Neural cell (in vitro differentiated cells): ENCODE measurements at regions not wholly inside any gene's neighbourhood (a gene's known extent, or its start where the extent isn't known, plus 50 kb on each side); places are given as distances from the start of the nearest gene placed in this dataset.

Experiments used
- H2AFZ ChIP-seq: fragments of 200-600, 300-800 bp; sonication (generic), shearing (Covaris generic); 2 replicates; pipeline ENCODE4 v1.6.0; 2014; ENCODE audit warnings: low read depth, mild to moderate bottlenecking, antibody characterized with exemption, low read length, moderate library complexity
- H3F3A ChIP-seq: fragments of 200-600 bp; shearing (Covaris generic); 2 replicates; pipeline ENCODE4 v1.6.1; 2016; ENCODE audit warnings: mild to moderate bottlenecking, moderate library complexity, mixed read lengths, antibody characterized with exemption, low read length; ENCODE audit not compliant: insufficient read depth, poor library complexity, severe bottlenecking
- H3K27ac ChIP-seq: fragments of 200-600, 300-800 bp; sonication (generic), shearing (Covaris generic); 2 replicates; pipeline ENCODE4 v1.5.1; 2014; ENCODE audit warnings: mild to moderate bottlenecking, low read length, moderate library complexity
- H3K27me3 ChIP-seq: fragments of 300-800, 200-600 bp; sonication (generic), shearing (Covaris generic); 2 replicates; pipeline ENCODE4 v1.6.0; 2014; ENCODE audit warnings: mild to moderate bottlenecking, low read depth, low read length, moderate library complexity; ENCODE audit not compliant: insufficient read depth
- H3K36me3 ChIP-seq: fragments of 300-800, 200-600 bp; sonication (generic), shearing (Covaris generic); 2 replicates; pipeline ENCODE4 v1.5.1; 2014; ENCODE audit warnings: mild to moderate bottlenecking, antibody characterized with exemption, low read length, moderate library complexity; ENCODE audit not compliant: insufficient read depth
- H3K4me2 ChIP-seq: fragments of 300-800, 200-600 bp; sonication (generic), shearing (Covaris generic); 2 replicates; pipeline ENCODE4 v1.6.0; 2014; ENCODE audit warnings: mild to moderate bottlenecking, low read length
- H3K4me3 ChIP-seq: fragments of 300-800, 200-600 bp; sonication (generic), shearing (Covaris generic); 2 replicates; pipeline ENCODE4 v1.5.1; 2014; ENCODE audit warnings: mild to moderate bottlenecking, low read length, moderate library complexity
- H3K79me2 ChIP-seq: fragments of 200-600 bp; shearing (Covaris generic); replicated peaks from 2 replicates; pipeline ENCODE4 v1.6.0; 2014; ENCODE audit warnings: mild to moderate bottlenecking, low read length, moderate library complexity; ENCODE audit not compliant: insufficient read depth
- H3K9ac ChIP-seq: fragments of 300-800, 200-600 bp; sonication (generic), shearing (Covaris generic); 2 replicates; pipeline ENCODE4 v1.6.1; 2016; ENCODE audit warnings: mild to moderate bottlenecking, low read length, mixed read lengths
- H3K9me2 ChIP-seq: fragments of 200-600 bp; shearing (Covaris generic); 2 replicates; pipeline ENCODE4 v1.6.1; 2016; ENCODE audit warnings: mild to moderate bottlenecking, low read length, mixed read lengths; ENCODE audit not compliant: insufficient read depth
- H3K9me3 ChIP-seq: fragments of 200-600, 300-800 bp; sonication (generic), shearing (Covaris generic); 2 replicates; pipeline ENCODE4 v1.6.1; 2016; ENCODE audit warnings: mild to moderate bottlenecking, mixed run types, low read length, moderate library complexity, mixed read lengths
- H4K20me1 ChIP-seq: fragments of 200-600 bp; shearing (Covaris generic); 2 replicates; pipeline ENCODE4 v1.6.1; 2016; ENCODE audit warnings: mild to moderate bottlenecking, mixed run types; ENCODE audit not compliant: insufficient read depth
- CTCF ChIP-seq: fragments of 450-650 bp; IDR thresholded peaks from 2 replicates; pipeline ENCODE4 v1.5.1; 2014; ENCODE audit warnings: antibody characterized with exemption, mild to moderate bottlenecking, moderate library complexity; ENCODE audit not compliant: poor library complexity, severe bottlenecking
- EP300 ChIP-seq: fragments of 450-650 bp; conservative IDR thresholded peaks from 2 replicates; pipeline ENCODE4 v1.6.1; 2014; ENCODE audit warnings: antibody characterized with exemption, mild to moderate bottlenecking, moderate library complexity; ENCODE audit not compliant: poor library complexity, severe bottlenecking
- EZH2 ChIP-seq: fragments of 200-600, 300-800 bp; shearing (Covaris generic), sonication (generic); IDR thresholded peaks from 2 replicates; pipeline ENCODE4 v1.6.1; 2014; ENCODE audit warnings: antibody characterized with exemption, low read length, borderline replicate concordance, mild to moderate bottlenecking; ENCODE audit not compliant: insufficient read depth, poor library complexity, severe bottlenecking
- MXI1 ChIP-seq: fragments of 450-650 bp; conservative IDR thresholded peaks from 2 replicates; pipeline ENCODE4 v1.6.1; 2014; ENCODE audit warnings: antibody characterized with exemption, mild to moderate bottlenecking; ENCODE audit not compliant: poor library complexity, severe bottlenecking
- POLR2AphosphoS5 ChIP-seq: IDR thresholded peaks from 2 replicates; pipeline ENCODE4 v1.6.1; 2012
- RAD21 ChIP-seq: fragments of 450-650 bp; conservative IDR thresholded peaks from 2 replicates; pipeline ENCODE4 v1.6.1; 2014; ENCODE audit warnings: antibody characterized with exemption, mild to moderate bottlenecking, moderate library complexity
- REST ChIP-seq: IDR thresholded peaks from 2 replicates; pipeline ENCODE4 v1.6.1; 2012; ENCODE audit warnings: borderline replicate concordance
- SMC3 ChIP-seq: fragments of 450-650 bp; conservative IDR thresholded peaks from 2 replicates; pipeline ENCODE4 v1.6.1; 2014; ENCODE audit warnings: antibody characterized with exemption, mild to moderate bottlenecking, moderate library complexity; ENCODE audit not compliant: poor library complexity
- TAF1 ChIP-seq: IDR thresholded peaks from 2 replicates; pipeline ENCODE4 v1.6.1; 2012; ENCODE audit warnings: low read depth

- Histone ChIP-seq H3K27ac (no peak overlapping the region), H3K9me2 (no peaks in the 10 kb centered on the region), H3K9ac (no peak overlapping the region), H3K4me2 (no peak overlapping the region), H2AFZ (no peak overlapping the region), H3K27me3 (no peaks in the 10 kb centered on the region), H3K4me3 (no peak overlapping the region), H4K20me1 (no peaks in the 10 kb centered on the region), H3F3A (no peaks in the 10 kb centered on the region), H3K36me3 (no peaks in the 10 kb centered on the region), H3K9me3 (no peaks in the 10 kb centered on the region), H3K79me2 (no peaks in the 10 kb centered on the region)
- TF ChIP-seq EP300 (no peak), MXI1 (no peak), SMC3 (no peak), TAF1 (no peak), REST (no peak), RAD21 (no peak), EZH2 (no peak), CTCF (no peak), POLR2AphosphoS5 (no peak)
Measured at GRCh38 chr6:144912474-144912873, 627.3 kb downstream of the UTRN start.

GRCh38 chr6:144918073-144918472 is 632.9 kb downstream of the UTRN start:
- Histone ChIP-seq H3K9me3 (no peaks in the 10 kb centered on the region), H3K27ac (no peak overlapping the region), H3K27me3 (no peaks in the 10 kb centered on the region), H3K36me3 (no peaks in the 10 kb centered on the region), H3K4me2 (no peak overlapping the region), H2AFZ (no peak overlapping the region), H3K79me2 (no peaks in the 10 kb centered on the region), H3F3A (no peaks in the 10 kb centered on the region), H3K9me2 (no peaks in the 10 kb centered on the region), H4K20me1 (no peaks in the 10 kb centered on the region), H3K4me3 (no peak overlapping the region), H3K9ac (no peak overlapping the region)
- TF ChIP-seq SMC3 (no peak), TAF1 (no peak), RAD21 (no peak), EZH2 (no peak), EP300 (no peak)

- no peak overlapping the region for H3K4me3 ChIP-seq
- no peak overlapping the region for H3K9ac ChIP-seq
- no peaks in the 10 kb centered on the region for H3K79me2 ChIP-seq
- H4K20me1 ChIP-seq, result no peaks in the 10 kb centered on the region
- H3K9me3 ChIP-seq, result no peaks in the 10 kb centered on the region
- H3K27ac ChIP-seq, result no peak overlapping the region
- no peaks in the 10 kb centered on the region for H3K36me3 ChIP-seq
- no peaks in the 10 kb centered on the region for H3K9me2 ChIP-seq
- no peak overlapping the region for H3K4me2 ChIP-seq
- no peak for TF ChIP-seq SMC3
- no peak for TF ChIP-seq REST
- TF ChIP-seq TAF1, result no peak
- TF ChIP-seq POLR2AphosphoS5, result no peak
- TF ChIP-seq MXI1, result no peak
- no peak for TF ChIP-seq EZH2
- TF ChIP-seq RAD21, result no peak
- TF ChIP-seq EP300, result no peak
- no peak for TF ChIP-seq CTCF
- H3F3A ChIP-seq, result no peaks in the 10 kb centered on the region
- no peak overlapping the region for H2AFZ ChIP-seq
- H3K27me3 ChIP-seq, result no peaks in the 10 kb centered on the region
Measured at GRCh38 chr6:144919560-144919959, 634.4 kb downstream of the UTRN start.
